ENCODE measurements at regions not wholly inside any gene's neighbourhood (a gene's known extent, or its start where the extent isn't known, plus 50 kb on each side); places are given as distances from the start of the nearest gene placed in this dataset.

GRCh38 chr5:135205632-135206349 is 171.8 kb upstream of the PITX1 start:
- TF ChIP-seq EZH2phosphoT487 (IDR thresholded peaks at IDR 0.05; ENCODE audit: low read length) (no peak), CTCF (IDR thresholded peaks at IDR 0.05; ENCODE audit: low read length) (no peak), EZH2 (optimal IDR thresholded peaks at IDR 0.05; ENCODE audit: low read depth, low read length) (no peak)
